Stomach (tissue), 4 donors: ENCODE measurements at regions not wholly inside any gene's neighbourhood (a gene's known extent, or its start where the extent isn't known, plus 50 kb on each side); places are given as distances from the start of the nearest gene placed in this dataset.

ENCODE experiments used
- CTCF ChIP-seq, 7 experiments: fragments of 450-650 bp in 4 of 7; fragments of 200-600 bp in 3 of 7; sonication (generic) in 3 of 7; IDR thresholded peaks; one replicate each; pipeline ENCODE4 v1.5.1; 2016 to 2019; ENCODE audit warnings: antibody characterized with exemption in 7 of 7, control low read depth in 2 of 7, mild to moderate bottlenecking in 1 of 7
- EP300 ChIP-seq: sonication (generic); formaldehyde crosslinking; IDR thresholded peaks from one replicate; pipeline ENCODE4 v1.6.1; 2017; ENCODE audit warnings: antibody characterized with exemption
- POLR2A ChIP-seq, 4 donors: fragments of 450-650 bp; IDR thresholded peaks; one replicate each; pipeline ENCODE4 v1.6.1; 2016; ENCODE audit warnings: antibody characterized with exemption in 4 of 4, control low read depth in 2 of 4, mild to moderate bottlenecking in 1 of 4, moderate library complexity in 1 of 4
- POLR2AphosphoS5 ChIP-seq, 3 donors: sonication (generic); formaldehyde crosslinking; IDR thresholded peaks; one replicate each; pipeline ENCODE4 v1.6.1; 2016; ENCODE audit warnings: antibody characterized with exemption in 3 of 3

- no peak for TF ChIP-seq CTCF (IDR thresholded peaks at IDR 0.05)
- TF ChIP-seq POLR2A (IDR thresholded peaks at IDR 0.05): no peak
- no peak for TF ChIP-seq EP300
- TF ChIP-seq POLR2AphosphoS5 (IDR thresholded peaks at IDR 0.05): no peak
Measured at GRCh38 chr3:144409319-144409718, 437.7 kb downstream of the DIPK2A start.
